Brain microvascular endothelial cell (primary cell): ENCODE measurements at regions not wholly inside any gene's neighbourhood (a gene's known extent, or its start where the extent isn't known, plus 50 kb on each side); places are given as distances from the start of the nearest gene placed in this dataset.

Experiments used
- DNase-seq: peaks from one replicate; pipeline ENCODE4 v3.0.0-alpha.2; 2020
- H3K27ac ChIP-seq: fragments of 250-450 bp; sonication (Bioruptor Pico); 2 replicates; pipeline ENCODE4 v1.5.1; 2020; ENCODE audit warnings: mild to moderate bottlenecking, moderate library complexity
- H3K27me3 ChIP-seq: fragments of 250-450 bp; sonication (Bioruptor Pico); replicated peaks from 2 replicates; pipeline ENCODE4 v1.5.1; 2020; ENCODE audit warnings: mild to moderate bottlenecking
- H3K36me3 ChIP-seq: fragments of 250-450 bp; sonication (Bioruptor Pico); replicated peaks from 2 replicates; pipeline ENCODE4 v1.5.1; 2020; ENCODE audit warnings: mild to moderate bottlenecking
- H3K4me3 ChIP-seq: 2 replicates; pipeline ENCODE4 v1.5.1; 2011; ENCODE audit warnings: low read depth, mild to moderate bottlenecking, control low read depth, low read length, moderate library complexity
- in situ Hi-C: cut with HindIII; loops from 2 replicates; pipeline ENCODE4 v1.10.0; 2017; ENCODE audit warnings: low sequenced_read_pairs, low pct_ligation_motif_present
- TF ChIP-seq, protein P1 (sequence below): IDR thresholded peaks from 2 replicates; pipeline ENCODE4 v1.5.1; 2011; ENCODE audit warnings: low read depth, mild to moderate bottlenecking, moderate library complexity, low read length, control low read depth, inconsistent platforms; ENCODE audit errors: missing control alignments

DNA sequence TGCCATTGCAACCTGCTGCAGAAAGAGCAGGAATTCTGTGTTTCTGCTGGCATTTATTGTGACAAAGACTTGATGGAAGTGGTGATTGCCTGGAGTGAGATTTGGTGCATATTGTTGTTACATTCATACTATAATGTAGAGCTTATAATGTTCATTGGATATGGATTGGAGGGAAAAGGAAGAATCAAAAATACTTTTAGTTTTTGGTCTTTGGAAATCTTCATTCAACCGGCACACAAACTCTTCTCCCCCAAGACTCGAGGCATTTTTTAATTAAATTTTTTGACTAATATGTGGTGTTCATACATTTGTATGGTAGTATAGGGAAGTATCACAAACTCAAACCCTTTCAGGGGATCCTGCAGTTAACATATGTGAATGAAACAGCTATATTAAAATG lies 380.8 kb downstream of the DOK5 start:
- no peak overlapping the region for H3K4me3 ChIP-seq
- TF ChIP-seq, protein P1, sequence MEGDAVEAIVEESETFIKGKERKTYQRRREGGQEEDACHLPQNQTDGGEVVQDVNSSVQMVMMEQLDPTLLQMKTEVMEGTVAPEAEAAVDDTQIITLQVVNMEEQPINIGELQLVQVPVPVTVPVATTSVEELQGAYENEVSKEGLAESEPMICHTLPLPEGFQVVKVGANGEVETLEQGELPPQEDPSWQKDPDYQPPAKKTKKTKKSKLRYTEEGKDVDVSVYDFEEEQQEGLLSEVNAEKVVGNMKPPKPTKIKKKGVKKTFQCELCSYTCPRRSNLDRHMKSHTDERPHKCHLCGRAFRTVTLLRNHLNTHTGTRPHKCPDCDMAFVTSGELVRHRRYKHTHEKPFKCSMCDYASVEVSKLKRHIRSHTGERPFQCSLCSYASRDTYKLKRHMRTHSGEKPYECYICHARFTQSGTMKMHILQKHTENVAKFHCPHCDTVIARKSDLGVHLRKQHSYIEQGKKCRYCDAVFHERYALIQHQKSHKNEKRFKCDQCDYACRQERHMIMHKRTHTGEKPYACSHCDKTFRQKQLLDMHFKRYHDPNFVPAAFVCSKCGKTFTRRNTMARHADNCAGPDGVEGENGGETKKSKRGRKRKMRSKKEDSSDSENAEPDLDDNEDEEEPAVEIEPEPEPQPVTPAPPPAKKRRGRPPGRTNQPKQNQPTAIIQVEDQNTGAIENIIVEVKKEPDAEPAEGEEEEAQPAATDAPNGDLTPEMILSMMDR = no peak
- H3K36me3 ChIP-seq = no peaks in the 10 kb centered on the region
- no peaks in the 10 kb centered on the region for H3K27me3 ChIP-seq
- no peak overlapping the region for H3K27ac ChIP-seq
- in situ Hi-C loops = no loop called here
- no peak for DNase-seq

DNA sequence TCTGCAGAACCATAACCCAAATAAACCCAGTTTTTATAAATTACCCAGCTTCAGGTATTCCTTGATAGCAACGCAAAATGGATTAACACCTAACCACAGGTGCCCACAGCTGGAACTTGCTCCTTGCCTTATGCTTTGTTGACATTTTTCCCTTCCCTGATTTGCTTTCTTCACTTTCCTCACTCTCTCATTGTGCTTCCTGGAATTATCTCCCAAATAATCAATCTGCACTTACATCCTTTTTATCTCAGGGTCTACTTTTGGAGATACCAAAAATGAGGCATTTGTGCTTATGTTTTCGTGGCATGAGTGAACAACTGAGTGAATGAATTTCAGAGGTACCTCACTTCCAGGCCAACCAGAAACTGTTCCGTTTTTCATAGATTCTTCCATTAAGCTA lies 374.3 kb downstream of the DOK5 start:
- in situ Hi-C loops = no loop called here
- TF ChIP-seq, protein P1 = no peak
- Histone ChIP-seq H3K4me3 (no peak overlapping the region), H3K36me3 (no peaks in the 10 kb centered on the region), H3K27me3 (no peaks in the 10 kb centered on the region), H3K27ac (no peak overlapping the region)
- no peak for DNase-seq

DNA sequence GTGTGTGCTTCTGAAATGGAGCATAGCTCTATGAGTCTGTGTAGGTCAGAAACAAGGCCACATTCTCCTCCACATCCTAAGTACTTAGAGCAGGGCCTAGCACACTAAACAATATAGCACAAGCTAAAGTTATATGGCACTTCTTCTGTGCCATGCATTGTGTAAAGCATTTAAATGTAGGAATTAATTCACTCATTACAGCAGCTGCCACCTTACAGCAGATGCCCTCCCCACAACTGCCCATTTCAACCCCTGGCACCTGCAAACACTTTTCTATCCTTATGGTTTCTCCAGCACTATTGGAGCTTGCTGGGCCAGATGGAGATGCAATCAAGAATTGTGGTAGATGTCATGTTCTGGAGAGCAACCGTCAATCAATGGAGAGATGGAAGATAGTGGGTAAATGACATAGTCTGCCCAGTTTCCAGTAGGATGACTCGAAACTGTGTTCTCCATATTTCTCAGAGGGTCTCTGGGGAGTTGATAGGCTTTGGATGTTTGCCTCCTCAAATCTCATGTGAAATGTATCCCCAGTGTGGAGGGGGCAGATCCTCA lies 373.7 kb downstream of the DOK5 start:
- TF ChIP-seq, protein P1 = no peak
- no peak for DNase-seq
- H3K4me3 ChIP-seq = no peak overlapping the region
- H3K27ac ChIP-seq = no peak overlapping the region
- no peaks in the 10 kb centered on the region for H3K36me3 ChIP-seq
- no peaks in the 10 kb centered on the region for H3K27me3 ChIP-seq
- in situ Hi-C loops = no loop called here

DNA sequence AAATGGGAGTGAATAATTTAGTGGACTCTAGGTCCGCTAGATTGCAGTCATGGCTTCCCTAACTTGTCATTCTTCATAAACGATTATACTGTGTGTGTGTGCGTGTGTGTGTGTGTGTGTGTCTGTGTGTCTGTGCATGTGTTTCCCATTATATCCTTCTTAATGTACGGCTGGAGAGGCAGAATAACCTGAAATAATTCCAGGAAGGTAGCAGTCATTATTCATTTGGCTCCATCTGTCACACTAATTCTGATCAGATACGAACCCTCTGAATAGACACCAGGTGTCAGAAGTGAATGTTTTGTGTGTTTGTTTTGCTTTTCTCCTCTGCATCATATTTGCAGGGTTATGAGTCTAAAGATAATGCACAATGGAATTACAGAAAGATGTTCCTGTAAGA lies 372.9 kb downstream of the DOK5 start:
- Histone ChIP-seq H3K27me3 (no peaks in the 10 kb centered on the region), H3K4me3 (no peak overlapping the region), H3K27ac (no peak overlapping the region), H3K36me3 (no peaks in the 10 kb centered on the region)
- DNase-seq = no peak
- in situ Hi-C loops = no loop called here
- TF ChIP-seq, protein P1 = no peak

DNA sequence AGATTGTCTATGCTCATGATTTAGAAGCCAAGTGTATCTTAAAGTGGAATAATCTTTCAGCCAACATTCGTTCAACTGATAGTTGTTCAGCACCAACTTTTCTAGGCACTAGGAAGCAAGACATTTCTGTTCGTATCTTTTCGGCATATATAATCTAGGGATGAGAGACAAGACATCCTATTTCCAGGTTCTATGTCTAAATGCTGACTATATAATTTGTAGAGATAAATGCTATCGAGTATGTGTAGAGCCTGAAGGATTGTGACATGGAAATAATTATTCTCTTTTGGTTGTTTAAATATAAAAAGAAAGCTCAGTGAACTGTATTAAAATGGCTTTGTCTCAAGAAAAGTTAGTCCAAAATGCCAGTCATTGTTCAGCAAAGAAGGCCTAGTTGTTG lies 371.6 kb downstream of the DOK5 start:
- TF ChIP-seq, protein P1 = no peak
- Histone ChIP-seq H3K36me3 (no peaks in the 10 kb centered on the region), H3K27ac (no peak overlapping the region), H3K4me3 (no peak overlapping the region), H3K27me3 (no peaks in the 10 kb centered on the region)
- DNase-seq = no peak
- in situ Hi-C loops = no loop called here

DNA sequence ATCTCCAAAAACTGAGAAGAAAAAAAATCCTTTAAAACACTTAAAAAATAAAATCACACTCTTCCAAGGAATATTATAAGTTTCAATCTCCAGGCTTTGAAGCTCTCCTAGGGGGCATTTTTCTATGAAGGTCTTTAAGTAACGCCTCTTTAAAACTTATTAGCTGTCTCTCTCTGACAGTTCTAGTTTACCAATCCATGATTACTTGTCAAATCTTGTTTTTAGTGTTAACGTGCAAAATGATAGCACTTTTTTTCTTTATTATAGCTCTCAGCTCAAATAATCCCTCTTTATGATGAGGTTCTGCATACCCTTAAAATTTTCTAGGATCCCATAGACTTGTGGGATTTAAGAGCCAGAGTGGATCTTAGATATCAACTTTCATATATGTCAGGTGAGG lies 369.0 kb downstream of the DOK5 start:
- H3K36me3 ChIP-seq = no peaks in the 10 kb centered on the region
- no peak overlapping the region for H3K4me3 ChIP-seq
- no peak overlapping the region for H3K27ac ChIP-seq
- no peaks in the 10 kb centered on the region for H3K27me3 ChIP-seq
- no peak for DNase-seq
- TF ChIP-seq, protein P1 = no peak
- in situ Hi-C loops = no loop called here
